ENCODE measurements at regions not wholly inside any gene's neighbourhood (a gene's known extent, or its start where the extent isn't known, plus 50 kb on each side); places are given as distances from the start of the nearest gene placed in this dataset.

DNA sequence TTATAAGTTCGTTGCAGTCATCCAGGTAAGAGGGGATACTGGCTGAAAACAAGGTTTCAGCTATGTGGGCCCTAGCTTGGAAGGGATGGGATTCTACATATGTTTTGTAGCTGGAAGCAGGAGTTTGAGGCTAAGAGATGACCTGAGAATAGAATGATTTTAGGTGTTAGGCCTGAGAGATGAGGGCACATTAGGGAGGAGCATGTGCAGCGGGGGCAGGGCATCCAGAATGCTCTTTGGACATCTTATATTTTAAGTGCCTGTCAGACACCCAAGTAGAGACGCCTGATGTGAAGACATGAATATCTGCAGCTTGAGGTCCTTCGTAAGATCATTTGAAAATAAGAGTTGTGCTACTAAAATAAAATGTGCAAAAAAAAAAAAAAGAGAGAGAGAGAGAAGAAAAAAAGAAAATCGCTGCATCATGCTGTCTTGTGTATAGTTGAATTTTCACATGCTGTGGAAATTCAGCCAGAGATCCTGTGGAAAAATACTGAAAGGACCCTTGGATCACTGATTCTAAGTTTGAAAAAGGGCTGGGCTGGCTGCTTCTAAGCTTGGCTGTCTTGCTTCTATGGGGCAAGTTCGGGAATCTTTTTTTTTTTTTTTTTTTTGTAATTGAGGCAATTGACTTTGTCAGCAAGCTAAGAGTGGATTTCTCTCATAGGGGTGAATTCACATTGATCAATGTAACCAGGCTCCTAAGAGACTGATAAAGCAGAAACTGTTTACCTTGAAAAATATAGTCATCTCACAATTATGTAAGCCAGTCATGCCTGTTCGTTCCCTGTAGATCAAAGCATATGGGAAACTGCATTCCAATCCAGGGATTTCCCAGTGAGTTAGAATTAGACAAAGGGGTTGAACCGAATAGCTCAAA lies 341.0 kb upstream of the GATB start (continued):
- TF ChIP-seq, protein P1, sequence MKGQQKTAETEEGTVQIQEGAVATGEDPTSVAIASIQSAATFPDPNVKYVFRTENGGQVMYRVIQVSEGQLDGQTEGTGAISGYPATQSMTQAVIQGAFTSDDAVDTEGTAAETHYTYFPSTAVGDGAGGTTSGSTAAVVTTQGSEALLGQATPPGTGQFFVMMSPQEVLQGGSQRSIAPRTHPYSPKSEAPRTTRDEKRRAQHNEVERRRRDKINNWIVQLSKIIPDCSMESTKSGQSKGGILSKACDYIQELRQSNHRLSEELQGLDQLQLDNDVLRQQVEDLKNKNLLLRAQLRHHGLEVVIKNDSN (IDR thresholded peaks at IDR 0.05; ENCODE audit: borderline replicate concordance, extremely low read length, insufficient read depth, low read depth, low read length) = no peak

DNA sequence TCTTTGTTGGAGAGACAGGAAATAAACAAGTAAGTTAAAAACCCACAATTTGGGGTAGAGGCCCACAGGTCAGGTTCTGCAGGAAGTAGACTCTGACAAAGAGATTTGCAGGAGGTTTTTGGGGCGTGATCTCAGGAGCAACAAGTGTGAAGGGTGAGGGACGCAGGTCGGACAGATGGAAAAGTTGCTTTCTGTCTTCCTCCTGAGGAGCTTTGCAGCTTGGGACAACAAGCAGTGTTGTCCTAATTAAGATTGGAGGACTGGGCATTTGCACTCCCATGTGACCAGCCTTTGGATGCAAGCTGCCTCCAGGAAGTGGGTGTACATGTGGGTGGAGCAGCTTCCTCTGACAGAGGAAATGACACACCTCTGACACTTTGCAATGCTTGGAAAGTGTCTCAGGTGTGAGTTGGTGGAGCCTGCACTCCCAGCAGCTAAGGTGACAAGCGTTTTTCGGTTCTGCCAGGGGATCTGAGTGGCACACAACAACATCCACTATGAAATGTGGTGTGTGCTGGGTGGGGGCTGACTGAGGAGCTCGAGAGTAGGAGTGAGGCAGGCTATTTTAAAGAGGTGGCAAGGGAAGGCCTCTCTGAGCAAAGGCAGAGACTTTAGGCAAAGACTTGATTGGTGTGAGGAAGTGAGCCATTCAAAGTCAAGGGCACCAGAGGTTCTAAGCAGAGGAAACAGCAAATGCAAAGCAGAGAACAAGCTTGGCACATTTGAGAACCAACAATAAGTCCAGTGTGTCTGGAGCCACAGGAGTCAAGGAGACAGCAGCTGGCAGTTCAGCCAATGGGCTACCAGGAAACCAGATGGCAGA lies 339.8 kb upstream of the GATB start:
- DNase-seq (ENCODE audit: low read depth, low spot score) = no peak
- CTCF ChIA-PET = interaction anchor here (2.2 kb wide), 1 partner anchor 10 kb away, joined by 5 read pairs; no protein-coding TSS in a partner anchor
- RAD21 ChIA-PET (ENCODE audit: unreplicated experiment) = no interaction called here
- Histone ChIP-seq H2AFZ (ENCODE audit: control insufficient read depth, low read depth, low read length) (peak overlapping the region; percentile 72), H3K79me2 (ENCODE audit: control insufficient read depth, insufficient read depth, low read length) (no peaks in the 10 kb centered on the region), H3K4me2 (ENCODE audit: control insufficient read depth, insufficient read depth) (peak overlapping the region; percentile 41), H3K27ac (ENCODE audit: control insufficient read depth, insufficient read depth) (no peak overlapping the region; the same call in 1 of the 2 replicates), H3K36me3 (ENCODE audit: control insufficient read depth in 2 of 2, insufficient read depth in 2 of 2, low read length in 1 of 2) (no peaks in the 10 kb centered on the region), H3K9me3 (replicated peaks; ENCODE audit: control insufficient read depth, insufficient read depth, low read length) (no peaks in the 10 kb centered on the region), H3K4me1 (ENCODE audit: control insufficient read depth, insufficient read depth, low read length) (peaks cover 8% of the 10 kb centered on the region), H4K20me1 (ENCODE audit: control insufficient read depth, insufficient read depth) (no peaks in the 10 kb centered on the region), H3K9ac (ENCODE audit: control insufficient read depth, insufficient read depth, low read length) (no peak overlapping the region), H3K4me3 (no peak overlapping the region), H3K27me3 (replicated peaks in 1 of 2; ENCODE audit: control insufficient read depth in 2 of 2, insufficient read depth in 2 of 2, low read length in 1 of 2) (no peaks in the 10 kb centered on the region)
- SMC1A ChIA-PET (ENCODE audit: uncharacterized antibody, unreplicated experiment) = interaction anchor here (0.7 to 0.9 kb wide), 2 partner anchors 43 to 248 kb away, joined by 3 read pairs; no protein-coding TSS in a partner anchor
- ATAC-seq = peak; percentile 51
- TF ChIP-seq RFX5 (IDR thresholded peaks at IDR 0.05; ENCODE audit: low read depth, low read length) (no peak), TAF1 (IDR thresholded peaks at IDR 0.05; ENCODE audit: borderline replicate concordance, low read depth, low read length) (no peak), ETV6 (conservative IDR thresholded peaks at IDR 0.05 in 1 of 2, IDR thresholded peaks at IDR 0.05 in 1 of 2; ENCODE audit: borderline replicate concordance in 1 of 2, low read depth in 1 of 2) (peak in 1 of 2 experiments; percentile 22; a peak in 1 of 4 replicates), NBN (IDR thresholded peaks at IDR 0.05) (no peak), SPI1 (IDR thresholded peaks at IDR 0.05; ENCODE audit: borderline replicate concordance, insufficient read depth, low read depth, low read length) (peak; percentile 41; the same call in 1 of the 2 replicates)
- TF ChIP-seq, protein P2, sequence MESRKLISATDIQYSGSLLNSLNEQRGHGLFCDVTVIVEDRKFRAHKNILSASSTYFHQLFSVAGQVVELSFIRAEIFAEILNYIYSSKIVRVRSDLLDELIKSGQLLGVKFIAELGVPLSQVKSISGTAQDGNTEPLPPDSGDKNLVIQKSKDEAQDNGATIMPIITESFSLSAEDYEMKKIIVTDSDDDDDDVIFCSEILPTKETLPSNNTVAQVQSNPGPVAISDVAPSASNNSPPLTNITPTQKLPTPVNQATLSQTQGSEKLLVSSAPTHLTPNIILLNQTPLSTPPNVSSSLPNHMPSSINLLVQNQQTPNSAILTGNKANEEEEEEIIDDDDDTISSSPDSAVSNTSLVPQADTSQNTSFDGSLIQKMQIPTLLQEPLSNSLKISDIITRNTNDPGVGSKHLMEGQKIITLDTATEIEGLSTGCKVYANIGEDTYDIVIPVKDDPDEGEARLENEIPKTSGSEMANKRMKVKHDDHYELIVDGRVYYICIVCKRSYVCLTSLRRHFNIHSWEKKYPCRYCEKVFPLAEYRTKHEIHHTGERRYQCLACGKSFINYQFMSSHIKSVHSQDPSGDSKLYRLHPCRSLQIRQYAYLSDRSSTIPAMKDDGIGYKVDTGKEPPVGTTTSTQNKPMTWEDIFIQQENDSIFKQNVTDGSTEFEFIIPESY (IDR thresholded peaks at IDR 0.05) = no peak
- WGBS (ENCODE audit: insufficient coverage, insufficient replicate concordance, low lambda C conversion rate, missing lambda C conversion rate) = 13% methylated on average over 6 of the region's 6 CpGs
- intact Hi-C loops (cut with micrococcal nuclease; ENCODE audit: unreplicated experiment) = no loop called here
- POLR2A ChIA-PET = no interaction called here
- no TSS peak for BruUV-seq (replicated peaks)
- FAIRE-seq = no peak
- in situ Hi-C loops (cut with MboI) = no loop called here

Data from GM12878 (cell line).